ENCODE measurements at regions not wholly inside any gene's neighbourhood (a gene's known extent, or its start where the extent isn't known, plus 50 kb on each side); places are given as distances from the start of the nearest gene placed in this dataset.

DNA sequence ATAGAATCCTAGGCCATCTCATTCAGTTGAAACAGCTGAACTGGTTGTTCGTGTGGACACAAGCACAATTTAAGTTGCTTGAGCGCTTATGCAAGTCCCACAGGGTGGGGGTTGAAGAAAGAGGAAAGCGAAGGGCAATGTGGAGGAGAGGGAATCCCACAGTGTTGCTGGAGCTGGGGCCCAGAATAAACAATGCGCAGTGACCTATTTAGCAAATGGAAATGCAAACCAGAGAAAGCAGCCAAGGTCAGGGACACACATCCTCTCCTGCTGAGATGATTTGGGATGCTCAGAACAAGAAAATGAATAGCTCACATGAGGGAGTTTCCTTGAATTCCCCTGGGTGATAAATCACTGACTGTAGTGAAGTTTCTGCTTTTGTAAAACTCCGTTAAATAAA lies 838.3 kb downstream of the TLE4 start:
- ChIA-PET POLR2A (no interaction called here), CTCF (no interaction called here), RAD21 (ENCODE audit: unreplicated experiment) (no interaction called here), SMC1A (ENCODE audit: uncharacterized antibody, unreplicated experiment) (no interaction called here)
- BruUV-seq (replicated peaks): no TSS peak
- DNase-seq (ENCODE audit: low read depth, low spot score) (no peak), ATAC-seq (no peak), FAIRE-seq (no peak)
- Histone ChIP-seq H3K4me3 (no peak overlapping the region), H3K9ac (ENCODE audit: control insufficient read depth, insufficient read depth, low read length) (no peak overlapping the region), H3K27ac (ENCODE audit: control insufficient read depth, insufficient read depth) (no peak overlapping the region), H3K4me2 (ENCODE audit: control insufficient read depth, insufficient read depth) (no peak overlapping the region), H3K4me1 (ENCODE audit: control insufficient read depth, insufficient read depth, low read length) (no peaks in the 10 kb centered on the region), H3K36me3 (ENCODE audit: control insufficient read depth in 2 of 2, insufficient read depth in 2 of 2, low read length in 1 of 2) (no peaks in the 10 kb centered on the region), H3K27me3 (replicated peaks in 1 of 2; ENCODE audit: control insufficient read depth in 2 of 2, insufficient read depth in 2 of 2, low read length in 1 of 2) (no peaks in the 10 kb centered on the region), H3K9me3 (replicated peaks; ENCODE audit: control insufficient read depth, insufficient read depth, low read length) (no peaks in the 10 kb centered on the region), H4K20me1 (ENCODE audit: control insufficient read depth, insufficient read depth) (no peaks in the 10 kb centered on the region), H3K79me2 (ENCODE audit: control insufficient read depth, insufficient read depth, low read length) (no peaks in the 10 kb centered on the region), H2AFZ (ENCODE audit: control insufficient read depth, low read depth, low read length) (no peak overlapping the region)
- TF ChIP-seq, protein P1, sequence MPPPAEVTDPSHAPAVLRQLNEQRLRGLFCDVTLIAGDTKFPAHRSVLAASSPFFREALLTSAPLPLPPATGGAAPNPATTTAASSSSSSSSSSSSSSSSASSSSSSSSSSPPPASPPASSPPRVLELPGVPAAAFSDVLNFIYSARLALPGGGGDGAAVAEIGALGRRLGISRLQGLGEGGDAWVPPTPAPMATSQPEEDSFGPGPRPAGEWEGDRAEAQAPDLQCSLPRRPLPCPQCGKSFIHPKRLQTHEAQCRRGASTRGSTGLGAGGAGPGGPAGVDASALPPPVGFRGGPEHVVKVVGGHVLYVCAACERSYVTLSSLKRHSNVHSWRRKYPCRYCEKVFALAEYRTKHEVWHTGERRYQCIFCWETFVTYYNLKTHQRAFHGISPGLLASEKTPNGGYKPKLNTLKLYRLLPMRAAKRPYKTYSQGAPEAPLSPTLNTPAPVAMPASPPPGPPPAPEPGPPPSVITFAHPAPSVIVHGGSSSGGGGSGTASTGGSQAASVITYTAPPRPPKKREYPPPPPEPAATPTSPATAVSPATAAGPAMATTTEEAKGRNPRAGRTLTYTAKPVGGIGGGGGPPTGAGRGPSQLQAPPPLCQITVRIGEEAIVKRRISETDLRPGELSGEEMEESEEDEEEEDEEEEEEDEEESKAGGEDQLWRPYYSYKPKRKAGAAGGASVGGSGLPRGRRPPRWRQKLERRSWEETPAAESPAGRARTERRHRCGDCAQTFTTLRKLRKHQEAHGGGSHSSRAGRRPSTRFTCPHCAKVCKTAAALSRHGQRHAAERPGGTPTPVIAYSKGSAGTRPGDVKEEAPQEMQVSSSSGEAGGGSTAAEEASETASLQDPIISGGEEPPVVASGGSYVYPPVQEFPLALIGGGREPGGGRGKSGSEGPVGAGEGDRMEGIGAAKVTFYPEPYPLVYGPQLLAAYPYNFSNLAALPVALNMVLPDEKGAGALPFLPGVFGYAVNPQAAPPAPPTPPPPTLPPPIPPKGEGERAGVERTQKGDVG (CRISPR knock-in tag; IDR thresholded peaks at IDR 0.05): no peak
- TF ChIP-seq MEF2B (IDR thresholded peaks at IDR 0.05; ENCODE audit: partially characterized antibody, poor library complexity, severe bottlenecking): peak; percentile 40
- WGBS (ENCODE audit: insufficient coverage, insufficient replicate concordance, low lambda C conversion rate, missing lambda C conversion rate): 27% methylated on average over 5 of the region's 5 CpGs
- intact Hi-C loops (cut with micrococcal nuclease; ENCODE audit: unreplicated experiment) (no loop called here), in situ Hi-C loops (cut with MboI) (no loop called here)

DNA sequence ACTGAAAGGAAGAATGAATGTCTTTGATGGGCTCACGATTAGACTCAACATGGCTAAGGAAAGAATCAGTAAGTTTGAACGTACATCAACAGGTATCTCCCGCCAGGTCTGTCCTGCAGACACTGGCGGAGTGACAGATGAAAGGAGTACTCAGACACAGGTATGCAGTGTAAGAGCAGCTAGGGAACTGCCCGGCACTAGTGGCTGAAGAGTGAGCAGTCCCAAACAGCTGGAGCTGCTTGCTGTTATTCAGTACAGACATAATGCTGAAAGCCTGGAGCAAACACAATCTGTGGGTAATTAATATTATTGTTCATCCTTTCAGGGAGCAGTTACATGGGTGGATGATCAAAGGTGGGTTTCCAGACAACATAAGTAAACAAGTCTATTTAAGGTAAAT lies 835.5 kb downstream of the TLE4 start:
- WGBS (ENCODE audit: insufficient coverage, insufficient replicate concordance, low lambda C conversion rate, missing lambda C conversion rate): 37% methylated on average over 5 of the region's 5 CpGs
- no peak for ATAC-seq
- ChIA-PET RAD21 (ENCODE audit: unreplicated experiment) (no interaction called here), SMC1A (ENCODE audit: uncharacterized antibody, unreplicated experiment) (interaction anchor here (1.0 kb wide), 1 partner anchor 163 kb away, joined by 3 read pairs; no protein-coding TSS in a partner anchor), POLR2A (no interaction called here), CTCF (no interaction called here)
- no peak overlapping the region for H3K4me2 ChIP-seq (ENCODE audit: control insufficient read depth, insufficient read depth)
- no peak overlapping the region for H3K9ac ChIP-seq (ENCODE audit: control insufficient read depth, insufficient read depth, low read length)
- no peaks in the 10 kb centered on the region for H3K4me1 ChIP-seq (ENCODE audit: control insufficient read depth, insufficient read depth, low read length)
- H2AFZ ChIP-seq (ENCODE audit: control insufficient read depth, low read depth, low read length): no peak overlapping the region
- intact Hi-C loops (cut with micrococcal nuclease; ENCODE audit: unreplicated experiment): no loop called here
- H4K20me1 ChIP-seq (ENCODE audit: control insufficient read depth, insufficient read depth): no peaks in the 10 kb centered on the region
- H3K79me2 ChIP-seq (ENCODE audit: control insufficient read depth, insufficient read depth, low read length): no peaks in the 10 kb centered on the region
- no peaks in the 10 kb centered on the region for H3K9me3 ChIP-seq (replicated peaks; ENCODE audit: control insufficient read depth, insufficient read depth, low read length)
- H3K4me3 ChIP-seq: no peak overlapping the region
- BruUV-seq (replicated peaks): no TSS peak
- FAIRE-seq: no peak
- H3K36me3 ChIP-seq (ENCODE audit: control insufficient read depth in 2 of 2, insufficient read depth in 2 of 2, low read length in 1 of 2): no peaks in the 10 kb centered on the region
- H3K27ac ChIP-seq (ENCODE audit: control insufficient read depth, insufficient read depth): no peak overlapping the region
- no peak for DNase-seq (ENCODE audit: low read depth, low spot score)
- no peaks in the 10 kb centered on the region for H3K27me3 ChIP-seq (replicated peaks in 1 of 2; ENCODE audit: control insufficient read depth in 2 of 2, insufficient read depth in 2 of 2, low read length in 1 of 2)
- in situ Hi-C loops (cut with MboI): no loop called here
- no peak for TF ChIP-seq RAD51 (IDR thresholded peaks at IDR 0.05)
- no peak for TF ChIP-seq NFYA (IDR thresholded peaks at IDR 0.05; ENCODE audit: borderline replicate concordance, low read depth, low read length)
- TF ChIP-seq, protein P2, sequence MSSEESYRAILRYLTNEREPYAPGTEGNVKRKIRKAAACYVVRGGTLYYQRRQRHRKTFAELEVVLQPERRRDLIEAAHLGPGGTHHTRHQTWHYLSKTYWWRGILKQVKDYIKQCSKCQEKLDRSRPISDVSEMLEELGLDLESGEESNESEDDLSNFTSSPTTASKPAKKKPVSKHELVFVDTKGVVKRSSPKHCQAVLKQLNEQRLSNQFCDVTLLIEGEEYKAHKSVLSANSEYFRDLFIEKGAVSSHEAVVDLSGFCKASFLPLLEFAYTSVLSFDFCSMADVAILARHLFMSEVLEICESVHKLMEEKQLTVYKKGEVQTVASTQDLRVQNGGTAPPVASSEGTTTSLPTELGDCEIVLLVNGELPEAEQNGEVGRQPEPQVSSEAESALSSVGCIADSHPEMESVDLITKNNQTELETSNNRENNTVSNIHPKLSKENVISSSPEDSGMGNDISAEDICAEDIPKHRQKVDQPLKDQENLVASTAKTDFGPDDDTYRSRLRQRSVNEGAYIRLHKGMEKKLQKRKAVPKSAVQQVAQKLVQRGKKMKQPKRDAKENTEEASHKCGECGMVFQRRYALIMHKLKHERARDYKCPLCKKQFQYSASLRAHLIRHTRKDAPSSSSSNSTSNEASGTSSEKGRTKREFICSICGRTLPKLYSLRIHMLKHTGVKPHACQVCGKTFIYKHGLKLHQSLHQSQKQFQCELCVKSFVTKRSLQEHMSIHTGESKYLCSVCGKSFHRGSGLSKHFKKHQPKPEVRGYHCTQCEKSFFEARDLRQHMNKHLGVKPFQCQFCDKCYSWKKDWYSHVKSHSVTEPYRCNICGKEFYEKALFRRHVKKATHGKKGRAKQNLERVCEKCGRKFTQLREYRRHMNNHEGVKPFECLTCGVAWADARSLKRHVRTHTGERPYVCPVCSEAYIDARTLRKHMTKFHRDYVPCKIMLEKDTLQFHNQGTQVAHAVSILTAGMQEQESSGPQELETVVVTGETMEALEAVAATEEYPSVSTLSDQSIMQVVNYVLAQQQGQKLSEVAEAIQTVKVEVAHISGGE (CRISPR knock-in tag; IDR thresholded peaks at IDR 0.05): no peak
- TF ChIP-seq ELK1 (IDR thresholded peaks at IDR 0.05; ENCODE audit: low read depth, low read length): no peak
- TF ChIP-seq ZSCAN29 (IDR thresholded peaks at IDR 0.05): no peak
- no peak for TF ChIP-seq BACH1 (IDR thresholded peaks at IDR 0.05; ENCODE audit: borderline replicate concordance)

All from GM12878 (cell line).